ENCODE measurements at regions not wholly inside any gene's neighbourhood (a gene's known extent, or its start where the extent isn't known, plus 50 kb on each side); places are given as distances from the start of the nearest gene placed in this dataset.

GRCh38 chr5:7012057-7012456 is 298.8 kb downstream of the TENT4A start:
- DNase-seq (ENCODE audit: low read depth, low spot score) (no peak), ATAC-seq (no peak)
- Histone ChIP-seq H3K27me3 (ENCODE audit: control insufficient read depth, insufficient read depth, low read length) (no peaks in the 10 kb centered on the region), H3K9me3 (ENCODE audit: control insufficient read depth, insufficient read depth, low read depth, low read length) (no peaks in the 10 kb centered on the region), H3K4me1 (ENCODE audit: control insufficient read depth, insufficient read depth, low read length) (no peaks in the 10 kb centered on the region), H3K36me3 (ENCODE audit: control insufficient read depth, insufficient read depth, low read length) (no peaks in the 10 kb centered on the region), H3K4me3 (ENCODE audit: low read depth in 2 of 2, low read length in 2 of 2) (no peak overlapping the region), H3K27ac (ENCODE audit: low read length) (no peak overlapping the region)
- CTCF ChIA-PET: no interaction called here
- POLR2A ChIA-PET: no interaction called here
- BruUV-seq (replicated peaks): no TSS peak
- TF ChIP-seq SIN3A (IDR thresholded peaks at IDR 0.05; ENCODE audit: borderline replicate concordance, insufficient read depth, low read depth, low read length): no peak
- TF ChIP-seq REST (IDR thresholded peaks at IDR 0.05; ENCODE audit: insufficient read depth in 1 of 2, low read depth in 2 of 2, low read length in 1 of 2): no peak
- no peak for TF ChIP-seq POLR2AphosphoS5 (IDR thresholded peaks at IDR 0.05; ENCODE audit: low read depth, low read length)
- TF ChIP-seq CTCF (IDR thresholded peaks at IDR 0.05): no peak
- TF ChIP-seq TCF7L2 (IDR thresholded peaks at IDR 0.05; ENCODE audit: low read depth, low read length): no peak
- in situ Hi-C loops (cut with HindIII; ENCODE audit: low pct_unique_long_range_greater_than_20kb, low sequenced_read_pairs) (no loop called here), intact Hi-C loops (cut with micrococcal nuclease; ENCODE audit: unreplicated experiment) (no loop called here)

GRCh38 chr5:7014611-7015010 is 301.4 kb downstream of the TENT4A start:
- ChIA-PET CTCF (no interaction called here), POLR2A (no interaction called here)
- ATAC-seq (no peak), DNase-seq (ENCODE audit: low read depth, low spot score) (no peak)
- BruUV-seq (replicated peaks): no TSS peak
- Histone ChIP-seq H3K9me3 (ENCODE audit: control insufficient read depth, insufficient read depth, low read depth, low read length) (no peaks in the 10 kb centered on the region), H3K27me3 (ENCODE audit: control insufficient read depth, insufficient read depth, low read length) (no peaks in the 10 kb centered on the region), H3K36me3 (ENCODE audit: control insufficient read depth, insufficient read depth, low read length) (no peaks in the 10 kb centered on the region), H3K4me3 (ENCODE audit: low read depth in 2 of 2, low read length in 2 of 2) (no peak overlapping the region), H3K27ac (ENCODE audit: low read length) (no peak overlapping the region), H3K4me1 (ENCODE audit: control insufficient read depth, insufficient read depth, low read length) (no peaks in the 10 kb centered on the region)
- in situ Hi-C loops (cut with HindIII; ENCODE audit: low pct_unique_long_range_greater_than_20kb, low sequenced_read_pairs): no loop called here
- intact Hi-C loops (cut with micrococcal nuclease; ENCODE audit: unreplicated experiment): no loop called here
- no peak for TF ChIP-seq REST (IDR thresholded peaks at IDR 0.05; ENCODE audit: insufficient read depth in 1 of 2, low read depth in 2 of 2, low read length in 1 of 2)
- no peak for TF ChIP-seq CTCF (IDR thresholded peaks at IDR 0.05)

All from Panc1 (cell line).